ENCODE measurements at regions not wholly inside any gene's neighbourhood (a gene's known extent, or its start where the extent isn't known, plus 50 kb on each side); places are given as distances from the start of the nearest gene placed in this dataset.

DNA sequence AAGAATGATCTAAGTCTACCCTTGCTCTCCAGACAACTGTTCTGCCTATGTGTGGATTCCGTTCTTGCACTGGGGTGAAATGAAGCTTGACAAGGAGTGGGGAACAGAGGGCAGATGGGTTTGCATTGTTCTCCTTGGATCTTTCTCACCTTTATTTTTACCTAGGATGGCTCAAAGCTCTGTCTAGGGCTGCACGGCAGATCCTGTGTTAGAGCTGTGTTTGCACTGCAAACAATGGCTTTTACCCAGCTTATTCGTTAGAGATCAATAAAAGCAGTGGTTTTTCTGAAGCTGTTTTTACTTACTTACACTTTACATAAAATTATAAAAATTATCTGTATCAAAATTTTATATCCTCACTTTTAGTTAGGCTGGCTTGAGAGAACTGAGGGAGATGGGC lies 105.1 kb downstream of the LRIG3 start:
- Histone ChIP-seq H3K36me3 (no peaks in the 10 kb centered on the region), H3K27ac (no peak overlapping the region), H3K4me1 (no peaks in the 10 kb centered on the region), H3K4me3 (no peak overlapping the region), H3K9me3 (no peaks in the 10 kb centered on the region), H3K27me3 (ENCODE audit: low read depth) (no peaks in the 10 kb centered on the region)
- no peak for ATAC-seq
- TF ChIP-seq, protein P1, sequence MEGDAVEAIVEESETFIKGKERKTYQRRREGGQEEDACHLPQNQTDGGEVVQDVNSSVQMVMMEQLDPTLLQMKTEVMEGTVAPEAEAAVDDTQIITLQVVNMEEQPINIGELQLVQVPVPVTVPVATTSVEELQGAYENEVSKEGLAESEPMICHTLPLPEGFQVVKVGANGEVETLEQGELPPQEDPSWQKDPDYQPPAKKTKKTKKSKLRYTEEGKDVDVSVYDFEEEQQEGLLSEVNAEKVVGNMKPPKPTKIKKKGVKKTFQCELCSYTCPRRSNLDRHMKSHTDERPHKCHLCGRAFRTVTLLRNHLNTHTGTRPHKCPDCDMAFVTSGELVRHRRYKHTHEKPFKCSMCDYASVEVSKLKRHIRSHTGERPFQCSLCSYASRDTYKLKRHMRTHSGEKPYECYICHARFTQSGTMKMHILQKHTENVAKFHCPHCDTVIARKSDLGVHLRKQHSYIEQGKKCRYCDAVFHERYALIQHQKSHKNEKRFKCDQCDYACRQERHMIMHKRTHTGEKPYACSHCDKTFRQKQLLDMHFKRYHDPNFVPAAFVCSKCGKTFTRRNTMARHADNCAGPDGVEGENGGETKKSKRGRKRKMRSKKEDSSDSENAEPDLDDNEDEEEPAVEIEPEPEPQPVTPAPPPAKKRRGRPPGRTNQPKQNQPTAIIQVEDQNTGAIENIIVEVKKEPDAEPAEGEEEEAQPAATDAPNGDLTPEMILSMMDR (IDR thresholded peaks at IDR 0.05): no peak
- no peak for DNase-seq
- intact Hi-C loops (cut with DNase I): no loop called here

DNA sequence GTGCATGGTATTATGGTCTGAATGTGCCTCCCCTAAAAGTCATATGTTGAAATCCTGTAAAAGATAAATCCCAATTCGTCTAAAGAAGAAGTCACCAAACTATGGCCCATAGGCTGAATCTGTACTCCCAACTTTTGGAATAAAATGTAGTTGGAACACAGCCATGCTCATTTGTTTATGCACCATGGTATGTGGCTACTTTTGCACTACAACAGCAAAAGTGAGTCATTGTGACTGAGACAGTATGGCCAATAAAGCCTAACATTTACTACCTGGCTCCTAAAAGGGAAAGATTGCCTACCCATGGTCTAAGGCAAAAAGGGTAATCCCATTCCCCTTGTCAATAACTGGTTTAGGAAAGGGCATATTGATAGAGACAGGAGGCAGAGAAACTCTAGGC lies 101.8 kb downstream of the LRIG3 start:
- no peaks in the 10 kb centered on the region for H3K9me3 ChIP-seq
- intact Hi-C loops (cut with DNase I): no loop called here
- no peaks in the 10 kb centered on the region for H3K4me1 ChIP-seq
- no peak overlapping the region for H3K27ac ChIP-seq
- H3K27me3 ChIP-seq (ENCODE audit: low read depth): no peaks in the 10 kb centered on the region
- H3K36me3 ChIP-seq: no peaks in the 10 kb centered on the region
- no peak overlapping the region for H3K4me3 ChIP-seq
- TF ChIP-seq, protein P1 (IDR thresholded peaks at IDR 0.05): no peak
- ATAC-seq (no peak), DNase-seq (no peak)

- TF ChIP-seq, protein P1 (IDR thresholded peaks at IDR 0.05): no peak
- Histone ChIP-seq H3K27me3 (ENCODE audit: low read depth) (no peaks in the 10 kb centered on the region), H3K36me3 (no peaks in the 10 kb centered on the region), H3K27ac (no peak overlapping the region), H3K4me1 (no peaks in the 10 kb centered on the region), H3K9me3 (no peaks in the 10 kb centered on the region), H3K4me3 (no peak overlapping the region)
- DNase-seq (no peak), ATAC-seq (no peak)
- intact Hi-C loops (cut with DNase I): no loop called here
Observed at GRCh38 chr12:58819345-58819744, 101.0 kb downstream of the LRIG3 start.

GRCh38 chr12:58819985-58820384 lies 100.3 kb downstream of the LRIG3 start:
- ATAC-seq (no peak), DNase-seq (no peak)
- Histone ChIP-seq H3K9me3 (no peaks in the 10 kb centered on the region), H3K36me3 (no peaks in the 10 kb centered on the region), H3K27me3 (ENCODE audit: low read depth) (no peaks in the 10 kb centered on the region), H3K27ac (no peak overlapping the region), H3K4me3 (no peak overlapping the region), H3K4me1 (no peaks in the 10 kb centered on the region)
- TF ChIP-seq, protein P1 (IDR thresholded peaks at IDR 0.05): no peak
- intact Hi-C loops (cut with DNase I): no loop called here
